Hepatocyte (in vitro differentiated cells): ENCODE measurements at regions not wholly inside any gene's neighbourhood (a gene's known extent, or its start where the extent isn't known, plus 50 kb on each side); places are given as distances from the start of the nearest gene placed in this dataset.
"Not testable (repeated sequence)": the region's sequence is repeated elsewhere in the genome, so short reads cannot be mapped to it uniquely, and the experiment has no call there.

Source experiments
- DNase-seq: peaks from one replicate; pipeline ENCODE4 v3.0.0-alpha.2; 2016; ENCODE audit warnings: low spot score
- H2AFZ ChIP-seq: fragments of 200-600 bp; sonication (generic); 2 replicates; pipeline ENCODE4 v1.6.0; 2016; ENCODE audit warnings: antibody characterized with exemption, mild to moderate bottlenecking
- H3K27ac ChIP-seq: fragments of 200-600 bp; sonication (generic); 2 replicates; pipeline ENCODE4 v1.5.1; 2016; ENCODE audit warnings: mild to moderate bottlenecking
- H3K27me3 ChIP-seq: fragments of 200-600 bp; sonication (generic); 2 replicates; pipeline ENCODE4 v1.6.1; 2016
- H3K36me3 ChIP-seq: fragments of 200-600 bp; sonication (generic); replicated peaks from 2 replicates; pipeline ENCODE4 v1.5.1; 2016; ENCODE audit warnings: low read depth; ENCODE audit not compliant: insufficient read depth
- H3K4me1 ChIP-seq: fragments of 200-600 bp; sonication (generic); 2 replicates; pipeline ENCODE4 v1.5.1; 2016; ENCODE audit warnings: mild to moderate bottlenecking, moderate library complexity; ENCODE audit not compliant: insufficient read depth
- H3K4me2 ChIP-seq: fragments of 200-600 bp; sonication (generic); 2 replicates; pipeline ENCODE4 v1.6.0; 2016
- H3K4me3 ChIP-seq: fragments of 200-600 bp; sonication (generic); 2 replicates; pipeline ENCODE4 v1.5.1; 2016; ENCODE audit warnings: mild to moderate bottlenecking
- H3K79me2 ChIP-seq: fragments of 200-600 bp; sonication (generic); 2 replicates; pipeline ENCODE4 v1.6.0; 2017; ENCODE audit warnings: mild to moderate bottlenecking
- H3K9me2 ChIP-seq: fragments of 200-600 bp; sonication (generic); replicated peaks from 2 replicates; pipeline ENCODE4 v1.6.0; 2017; ENCODE audit warnings: mild to moderate bottlenecking; ENCODE audit not compliant: insufficient read depth
- H3K9me3 ChIP-seq: fragments of 200-600 bp; sonication (generic); 2 replicates; pipeline ENCODE4 v1.5.1; 2016; ENCODE audit warnings: low read depth, mild to moderate bottlenecking
- H4K20me1 ChIP-seq: fragments of 200-600 bp; sonication (generic); 2 replicates; pipeline ENCODE4 v1.6.0; 2016; ENCODE audit warnings: mild to moderate bottlenecking; ENCODE audit not compliant: insufficient read depth, poor library complexity, severe bottlenecking
- CTCF ChIP-seq: fragments of 200-600 bp; sonication (generic); IDR thresholded peaks from 2 replicates; pipeline ENCODE4 v1.5.1; 2016; ENCODE audit warnings: antibody characterized with exemption, mild to moderate bottlenecking; ENCODE audit not compliant: poor library complexity
- EZH2 ChIP-seq: fragments of 200-600 bp; sonication (generic); IDR thresholded peaks from 2 replicates; pipeline ENCODE4 v1.6.1; 2016; ENCODE audit warnings: antibody characterized with exemption, mild to moderate bottlenecking, borderline replicate concordance
- EZH2phosphoT487 ChIP-seq: fragments of 200-600 bp; sonication (generic); IDR thresholded peaks from one replicate; pipeline ENCODE4 v1.6.1; 2018; ENCODE audit warnings: antibody characterized with exemption, mild to moderate bottlenecking, low read depth, moderate library complexity; ENCODE audit not compliant: unreplicated experiment, severe bottlenecking
- WGBS: methylation state at CpG from one replicate; pipeline ENCODE4 v1.1.6; 2016; ENCODE audit warnings: low lambda C conversion rate; ENCODE audit errors: missing lambda C conversion rate; 5-methylcytosine and 5-hydroxymethylcytosine counted together

GRCh38 chr9:73444821-73445220, 293.2 kb downstream of the ANXA1 start:
- no peaks in the 10 kb centered on the region for H4K20me1 ChIP-seq
- no peak for TF ChIP-seq CTCF
- no peak for TF ChIP-seq EZH2
- no peak for TF ChIP-seq EZH2phosphoT487
- H3K27me3 ChIP-seq: no peaks in the 10 kb centered on the region
- H3K4me1 ChIP-seq: no peaks in the 10 kb centered on the region
- H3K27ac ChIP-seq: no peak overlapping the region
- no peak overlapping the region for H3K4me3 ChIP-seq
- no peaks in the 10 kb centered on the region for H3K79me2 ChIP-seq
- no peak for DNase-seq
- no peaks in the 10 kb centered on the region for H3K9me2 ChIP-seq
- H2AFZ ChIP-seq: no peak overlapping the region
- H3K9me3 ChIP-seq: no peaks in the 10 kb centered on the region
- no peak overlapping the region for H3K4me2 ChIP-seq
- no peaks in the 10 kb centered on the region for H3K36me3 ChIP-seq
- WGBS: 54% methylated on average over 1 of the region's 1 CpG

GRCh38 chr9:73445384-73445783, 293.7 kb downstream of the ANXA1 start:
- H3K4me2 ChIP-seq, H4K20me1 ChIP-seq, H3K4me3 ChIP-seq, H3K36me3 ChIP-seq, H3K4me1 ChIP-seq, H2AFZ ChIP-seq, H3K79me2 ChIP-seq, H3K9me3 ChIP-seq, H3K9me2 ChIP-seq, H3K27me3 ChIP-seq, H3K27ac ChIP-seq: not testable (repeated sequence)
- peak; percentile 7 for DNase-seq
- 5% methylated on average over 1 of the region's 1 CpG for WGBS

GRCh38 chr9:73446306-73446705, 294.6 kb downstream of the ANXA1 start:
- no peak overlapping the region for H3K4me2 ChIP-seq

GRCh38 chr9:73451003-73451402, 299.3 kb downstream of the ANXA1 start:
- Histone ChIP-seq H3K9me3 (no peaks in the 10 kb centered on the region), H3K79me2 (no peaks in the 10 kb centered on the region), H3K27ac (no peak overlapping the region), H4K20me1 (no peaks in the 10 kb centered on the region), H2AFZ (no peak overlapping the region), H3K4me2 (no peak overlapping the region), H3K36me3 (no peaks in the 10 kb centered on the region), H3K9me2 (no peaks in the 10 kb centered on the region), H3K27me3 (no peaks in the 10 kb centered on the region), H3K4me1 (no peaks in the 10 kb centered on the region), H3K4me3 (no peak overlapping the region)
- 91% methylated on average over 2 of the region's 2 CpGs for WGBS
- no peak for TF ChIP-seq CTCF
- no peak for TF ChIP-seq EZH2
- no peak for TF ChIP-seq EZH2phosphoT487
- DNase-seq: no peak

More at GRCh38 chr9:73446306-73446705, 294.6 kb downstream of the ANXA1 start:
- no peak overlapping the region for H3K4me3 ChIP-seq
- H4K20me1 ChIP-seq: no peaks in the 10 kb centered on the region
- no peaks in the 10 kb centered on the region for H3K9me2 ChIP-seq
- no peaks in the 10 kb centered on the region for H3K36me3 ChIP-seq
- TF ChIP-seq EZH2phosphoT487 (no peak), EZH2 (no peak), CTCF (no peak)
- no peaks in the 10 kb centered on the region for H3K27me3 ChIP-seq
- no peaks in the 10 kb centered on the region for H3K4me1 ChIP-seq
- H3K79me2 ChIP-seq: no peaks in the 10 kb centered on the region
- no peak for DNase-seq
- H3K27ac ChIP-seq: no peak overlapping the region
- no peak overlapping the region for H2AFZ ChIP-seq
- H3K9me3 ChIP-seq: no peaks in the 10 kb centered on the region
